NCI-H1105 treated with DMSO at 0.1 percent for 48 hours (cell line): ENCODE measurements at regions not wholly inside any gene's neighbourhood (a gene's known extent, or its start where the extent isn't known, plus 50 kb on each side); places are given as distances from the start of the nearest gene placed in this dataset.
"Not testable (repeated sequence)": the region's sequence is repeated elsewhere in the genome, so short reads cannot be mapped to it uniquely, and the experiment has no call there.

ENCODE experiments used
- DNase-seq: peaks from one replicate; lab custom pipeline; 2025; lab: John Stamatoyannopoulos, UW

DNA sequence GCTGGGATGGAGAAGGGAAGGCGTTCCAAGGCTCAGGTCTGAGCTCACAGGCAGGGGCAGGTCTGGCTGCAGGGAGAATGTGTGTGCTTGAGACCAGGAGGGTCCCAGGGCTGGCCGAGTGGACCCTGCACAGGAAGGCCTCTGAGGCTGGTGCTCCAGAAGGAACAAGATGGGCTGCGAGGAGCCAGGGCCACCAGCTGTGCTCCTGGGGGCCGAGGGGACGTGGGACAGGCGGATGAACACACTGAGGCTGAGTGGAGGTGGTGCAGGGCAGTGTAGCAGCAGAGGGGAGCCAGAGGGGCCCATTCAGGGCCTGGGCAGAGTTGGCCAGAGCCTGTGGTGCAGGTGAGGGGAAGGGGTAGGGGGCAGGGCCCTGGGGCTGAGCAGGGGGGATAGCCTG, 249.7 kb downstream of the TMEM121 start:
- DNase-seq, result not testable (repeated sequence)

DNA sequence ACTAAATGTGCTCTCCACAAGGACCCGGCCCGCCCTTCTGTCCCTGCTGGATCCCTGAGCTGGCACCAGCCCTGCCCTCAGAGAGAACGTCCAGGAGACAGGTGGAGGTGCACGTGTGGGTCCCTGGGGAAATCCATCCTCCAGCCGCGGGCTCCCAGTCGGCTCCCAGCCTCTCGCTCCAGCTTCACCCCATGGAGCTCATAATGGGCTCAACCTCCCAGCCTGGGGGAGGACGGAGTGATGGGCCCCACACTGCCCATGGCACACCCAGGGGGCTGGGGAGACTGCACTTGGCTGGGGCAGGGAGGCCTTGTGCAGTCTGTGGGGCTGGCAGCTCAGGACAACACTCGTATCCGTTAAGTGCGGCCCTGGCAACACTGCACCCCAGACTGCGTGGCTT, 250.5 kb downstream of the TMEM121 start:
- no peak for DNase-seq

DNA sequence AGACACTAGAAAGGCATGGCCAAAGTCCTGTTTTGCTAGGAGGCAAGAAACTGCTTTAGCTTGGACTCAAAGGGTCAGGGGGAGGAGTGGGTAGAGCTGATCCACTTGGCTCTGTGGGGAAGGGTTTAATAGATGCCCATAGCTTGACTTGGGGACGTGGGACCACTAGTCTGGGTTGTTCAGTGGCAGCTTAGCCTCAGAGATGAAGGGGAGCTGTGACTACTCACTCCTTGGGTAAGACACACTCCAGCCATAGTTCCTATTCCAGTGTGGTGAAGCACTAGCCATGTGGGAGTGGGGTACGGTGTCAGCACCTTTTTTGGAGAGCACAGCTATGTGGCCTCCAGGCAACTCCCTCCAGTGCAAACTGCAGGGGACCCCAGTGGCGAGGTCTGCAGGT, 257.3 kb downstream of the TMEM121 start:
- no peak for DNase-seq

- DNase-seq, result no peak
These were observed 267.5 kb downstream of the TMEM121 start for GRCh38 chr14:105793836-105794235.

DNA sequence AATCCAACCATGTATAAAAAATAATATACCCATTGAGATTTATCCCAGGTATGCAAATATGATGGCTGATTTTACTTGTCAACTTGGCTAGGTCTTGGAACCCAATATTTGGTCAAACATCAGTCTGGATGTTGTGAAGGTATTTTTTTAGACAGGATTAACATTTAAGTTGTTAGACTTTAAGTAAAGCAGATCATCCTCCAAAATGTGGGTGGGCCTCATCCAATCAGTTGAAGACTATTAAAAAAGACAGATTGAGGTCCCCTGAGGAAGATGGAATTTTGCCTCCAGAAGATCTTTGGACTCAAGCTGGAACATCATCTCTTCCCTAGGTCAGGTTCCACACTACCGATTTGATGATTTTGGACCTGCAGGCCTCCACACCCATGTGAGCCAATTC, 271.2 kb downstream of the TMEM121 start:
- no peak for DNase-seq

- no peak for DNase-seq
These were observed 279.3 kb downstream of the TMEM121 start for GRCh38 chr14:105805701-105806100.

DNA sequence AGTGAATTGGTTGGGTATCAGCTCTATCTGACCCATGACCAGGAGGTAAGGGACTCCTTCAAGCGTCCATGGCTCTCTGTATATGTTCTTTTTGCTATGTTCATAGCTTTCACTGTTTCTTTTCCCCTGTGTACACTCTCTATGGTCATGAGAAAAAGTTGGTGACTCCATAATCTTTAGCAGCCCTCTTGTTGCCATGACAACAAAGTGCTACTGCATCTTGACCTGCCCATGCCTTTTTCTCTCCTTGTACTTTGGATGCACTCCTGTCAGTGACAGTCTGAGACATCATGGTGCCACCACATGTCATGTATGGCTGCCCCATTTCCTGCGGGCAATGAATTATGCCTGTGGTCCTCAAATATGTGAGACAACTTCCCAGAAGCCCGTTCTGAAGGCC, 280.2 kb downstream of the TMEM121 start:
- DNase-seq, result no peak

DNA sequence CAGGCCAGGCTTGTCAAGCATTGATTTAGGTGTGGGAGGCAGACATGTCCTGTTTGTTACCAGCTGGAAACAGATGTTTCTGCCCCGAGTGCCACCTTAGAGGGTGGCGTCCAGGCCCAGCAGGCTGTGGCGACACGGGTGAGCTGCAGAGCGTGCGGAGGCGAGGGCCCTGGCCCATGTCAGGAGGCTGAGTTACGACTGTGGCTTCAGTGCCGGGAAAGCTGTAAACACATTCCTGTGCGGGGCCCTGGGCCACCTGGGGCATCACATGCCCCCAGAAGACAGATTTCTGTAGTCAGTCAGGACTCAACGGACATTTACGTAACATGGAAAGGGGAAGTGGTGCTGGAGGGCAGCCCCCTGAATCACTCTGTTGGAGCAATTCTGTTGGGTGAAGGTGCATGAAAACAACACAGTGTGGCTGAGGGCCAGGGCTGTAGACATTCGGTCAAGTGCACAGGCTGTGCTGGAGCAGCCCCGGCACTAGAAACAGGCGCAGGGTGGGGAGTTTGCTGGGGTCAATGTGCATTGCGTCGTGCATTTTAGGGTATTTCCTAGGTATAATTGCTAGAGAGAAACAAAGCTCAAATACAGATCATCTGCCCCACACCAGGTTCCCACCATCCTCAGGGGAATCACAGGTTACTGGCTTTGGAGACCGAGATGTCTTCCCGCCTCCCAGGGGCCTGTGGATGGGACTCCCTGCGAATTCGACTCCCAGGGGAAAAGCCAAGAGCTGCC, 291.8 kb downstream of the TMEM121 start:
- no peak for DNase-seq

GRCh38 chr14:105818712-105819005, 292.3 kb downstream of the TMEM121 start:
- DNase-seq, result no peak

- no peak for DNase-seq
These were observed 303.8 kb downstream of the TMEM121 start for GRCh38 chr14:105830171-105830570.

GRCh38 chr14:105836160-105836559, 309.8 kb downstream of the TMEM121 start:
- no peak for DNase-seq

DNA sequence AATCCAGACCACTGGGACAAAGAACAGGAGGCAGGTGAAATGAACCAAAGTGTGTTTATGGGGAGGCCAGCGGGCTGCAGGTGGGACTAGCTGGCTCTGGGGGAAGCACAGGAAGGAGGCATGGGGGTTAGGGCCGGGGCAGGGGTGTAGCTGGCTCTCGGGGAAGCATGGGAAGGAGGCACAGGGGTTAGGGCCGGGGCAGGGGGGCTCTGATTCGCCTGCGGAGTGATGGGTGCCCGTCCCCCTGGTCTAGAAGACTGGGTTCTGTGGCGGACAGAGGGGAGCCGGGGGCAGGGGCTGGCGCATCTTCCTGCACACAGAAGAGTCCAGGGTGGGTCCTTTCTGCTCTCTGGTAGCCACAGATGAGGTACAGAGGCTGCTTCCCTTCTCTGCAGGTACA, 310.3 kb downstream of the TMEM121 start:
- DNase-seq, result no peak

DNA sequence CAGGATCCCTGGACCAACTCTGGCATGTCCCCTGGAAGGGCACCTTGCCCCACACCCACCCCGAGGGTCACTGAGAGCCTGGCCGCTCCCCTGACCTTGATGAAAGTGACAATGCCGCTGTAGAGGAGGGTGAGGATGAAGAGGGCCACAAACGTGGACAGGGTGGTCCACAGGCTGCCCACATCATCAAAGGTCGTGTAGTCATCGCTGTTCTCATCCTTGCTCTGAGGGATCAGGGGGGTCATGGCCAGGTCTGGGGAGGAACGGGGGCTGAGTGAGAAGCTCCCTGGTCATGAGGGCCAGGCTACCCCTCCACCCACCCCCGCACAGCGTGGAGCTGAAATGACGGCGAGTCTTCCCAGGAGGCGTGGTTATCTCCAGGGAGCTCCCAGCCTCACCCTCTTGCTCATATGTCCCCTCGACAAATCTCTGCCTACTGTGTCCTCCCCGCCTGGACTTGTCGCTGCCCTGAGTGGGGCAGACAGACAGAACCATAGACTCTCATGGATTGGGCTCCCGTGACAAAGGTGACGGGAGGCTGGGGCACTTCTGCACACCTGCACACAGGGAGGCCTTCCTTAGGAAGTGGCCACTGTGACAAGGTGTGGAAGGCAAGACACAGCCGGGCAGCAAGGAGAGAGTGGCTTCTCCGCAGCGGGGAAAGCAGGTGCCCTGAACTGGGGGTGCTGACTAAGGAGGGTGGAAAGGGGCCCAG, 311.1 kb downstream of the TMEM121 start:
- no peak for DNase-seq

DNA sequence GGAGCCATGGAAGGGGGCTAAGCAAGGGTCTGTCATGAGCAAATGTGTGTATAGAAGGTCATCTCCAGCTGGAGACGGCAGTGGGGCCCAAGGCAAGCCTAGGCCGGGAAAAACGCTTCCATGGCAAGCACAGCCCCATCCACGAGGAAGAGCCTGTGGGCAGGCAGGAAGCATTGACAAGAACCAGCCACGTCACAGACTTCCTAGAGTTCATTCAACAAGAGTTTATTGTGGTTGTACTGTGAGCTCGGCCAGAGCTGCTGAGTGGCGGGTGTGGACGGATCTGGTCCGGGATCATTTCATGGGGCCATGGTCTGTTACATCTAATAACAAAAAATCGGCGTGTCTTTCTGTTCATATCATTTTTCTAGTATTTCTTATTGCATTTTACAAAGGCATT, 311.7 kb downstream of the TMEM121 start:
- DNase-seq, result no peak

- DNase-seq, result no peak
These were observed 312.4 kb downstream of the TMEM121 start for GRCh38 chr14:105838591-105839424.

DNA sequence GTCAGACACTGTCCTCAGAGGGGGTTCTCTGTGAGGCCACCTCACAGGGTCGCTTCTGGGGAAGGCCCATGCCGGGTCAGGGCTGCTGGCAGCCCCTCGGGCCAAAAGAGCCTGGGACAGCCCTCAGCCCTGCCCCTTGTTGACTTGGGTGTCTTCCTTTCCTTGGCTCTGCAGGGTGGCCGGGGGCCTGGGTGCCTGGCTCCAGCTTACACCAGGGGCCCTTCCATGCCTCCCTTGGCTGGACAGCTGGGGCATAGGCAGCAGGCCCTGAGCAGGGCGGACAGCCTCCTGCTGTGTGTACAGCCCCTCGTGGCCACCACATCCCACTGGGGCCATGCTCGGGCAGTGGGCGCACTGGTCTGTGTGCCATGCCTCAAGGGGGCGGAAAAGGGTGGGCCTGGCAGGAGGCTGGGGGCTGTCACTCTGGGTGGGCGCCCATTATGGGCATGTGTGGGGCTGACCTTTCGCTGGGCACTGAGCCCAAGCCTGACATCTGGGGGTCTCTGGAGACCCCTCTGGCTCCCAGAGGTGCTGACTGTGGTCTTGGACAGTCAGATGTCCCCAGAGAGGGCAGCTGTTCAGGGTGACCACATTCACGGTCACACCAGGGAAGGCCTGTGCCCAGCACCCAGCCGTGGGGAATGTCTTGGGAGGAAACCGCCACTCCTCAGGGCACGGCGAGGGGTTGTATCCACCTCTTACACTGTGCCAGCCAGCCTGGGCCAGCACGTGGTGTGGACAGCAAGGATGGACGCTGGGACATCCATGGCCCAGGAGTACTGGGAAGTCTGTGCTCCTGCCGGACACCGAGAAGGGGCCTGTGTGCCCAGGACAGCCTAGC, 313.3 kb downstream of the TMEM121 start:
- DNase-seq, result no peak

GRCh38 chr14:105840266-105841021, 314.1 kb downstream of the TMEM121 start:
- DNase-seq, result no peak

DNA sequence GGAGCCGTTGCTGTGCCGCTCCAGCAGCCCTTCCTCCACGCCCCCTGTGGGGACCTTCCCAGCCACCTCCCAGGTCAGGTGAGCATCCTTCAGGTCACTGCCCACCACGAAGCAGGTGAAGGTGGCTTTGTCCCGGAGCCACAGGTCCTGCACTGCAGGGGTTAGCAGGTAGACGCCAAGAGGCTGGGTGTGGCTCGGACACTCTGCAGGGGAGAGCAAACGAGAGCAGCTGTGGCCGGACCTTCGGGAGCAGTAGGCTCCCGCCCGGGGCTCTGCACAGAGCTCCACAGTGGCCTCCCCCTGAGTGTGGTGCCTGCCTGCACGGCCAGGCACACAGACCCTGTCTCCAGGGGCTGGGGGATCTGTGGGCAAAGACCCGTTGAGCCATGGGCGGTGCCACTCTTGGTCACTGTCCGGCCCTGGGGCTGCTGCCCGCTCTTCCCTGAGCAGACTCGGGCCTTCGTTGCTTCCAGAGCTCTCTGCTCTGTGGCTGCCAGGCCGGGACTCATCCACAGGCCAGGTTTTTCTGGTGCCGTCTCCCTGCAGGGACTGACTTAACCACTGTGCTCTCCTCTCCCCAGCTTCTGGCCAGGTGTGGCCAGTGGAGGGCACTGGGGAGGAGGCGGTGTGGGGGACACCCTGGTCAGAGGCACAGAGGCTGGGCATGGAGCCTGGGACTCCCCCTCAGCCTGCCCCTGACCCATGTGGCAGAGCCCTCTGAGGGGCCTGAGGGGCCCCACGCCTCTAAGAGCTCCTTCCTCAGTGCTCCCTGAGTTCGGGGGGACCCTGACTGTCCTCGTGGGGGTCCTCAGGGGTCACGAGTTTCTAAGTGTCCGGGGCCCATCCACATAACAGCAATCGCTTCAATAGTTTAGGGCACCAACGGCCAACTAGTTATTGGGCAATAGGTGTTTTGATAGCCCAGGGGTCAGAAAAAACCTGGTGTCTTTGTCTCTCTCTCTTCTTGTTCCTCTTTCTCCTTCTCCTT, 314.9 kb downstream of the TMEM121 start:
- no peak for DNase-seq

DNA sequence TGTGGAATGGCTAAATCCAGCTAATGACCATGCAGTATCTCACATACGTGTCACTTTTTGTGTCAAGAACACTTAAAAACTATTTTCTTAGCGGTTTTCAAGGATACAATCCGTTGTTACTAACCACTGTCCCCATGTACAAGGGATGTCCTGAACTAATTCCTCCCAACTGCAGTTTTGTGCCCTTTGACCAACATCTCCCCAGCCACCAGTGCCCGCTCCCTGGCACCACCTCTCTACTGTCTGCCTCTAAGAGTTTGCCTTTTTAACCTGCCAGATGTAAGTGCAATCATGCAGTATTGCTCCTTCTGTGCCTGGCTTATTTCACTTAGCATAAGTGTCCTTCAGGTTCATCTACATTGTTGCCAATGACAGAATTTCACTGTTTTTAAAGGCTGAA, 315.7 kb downstream of the TMEM121 start:
- no peak for DNase-seq

DNA sequence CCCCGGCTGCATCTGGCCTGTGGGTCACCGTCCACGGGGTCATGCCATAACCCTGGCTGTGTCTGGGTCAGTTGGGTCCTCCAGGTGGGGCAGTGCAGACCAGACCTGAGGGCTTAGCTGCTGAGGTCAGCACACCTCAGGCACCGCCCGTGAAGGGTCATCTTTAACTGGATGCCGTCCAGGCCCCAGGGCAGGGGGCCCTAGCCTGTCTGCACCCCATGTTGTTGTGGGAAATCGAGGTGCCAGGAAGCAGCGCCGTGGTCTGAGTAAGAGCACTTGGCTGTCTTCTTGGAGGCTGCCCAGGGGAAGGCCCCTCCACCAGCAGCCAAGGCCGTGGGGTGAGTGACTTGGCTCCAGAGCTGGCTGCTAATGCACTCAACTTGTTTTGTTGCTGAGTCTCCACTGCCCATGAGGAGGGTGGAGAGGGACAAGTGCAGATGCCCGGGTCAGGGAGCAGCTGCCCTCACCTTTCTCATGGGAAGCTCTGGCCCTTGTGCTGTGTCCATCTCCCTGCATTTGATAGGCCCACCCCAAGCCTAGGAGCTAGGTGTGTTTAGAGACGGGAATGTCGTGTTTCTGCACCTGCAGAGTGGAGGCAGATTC, 317.2 kb downstream of the TMEM121 start:
- DNase-seq, result no peak
